ENCODE measurements at regions not wholly inside any gene's neighbourhood (a gene's known extent, or its start where the extent isn't known, plus 50 kb on each side); places are given as distances from the start of the nearest gene placed in this dataset.
"Not testable (repeated sequence)": the region's sequence is repeated elsewhere in the genome, so short reads cannot be mapped to it uniquely, and the experiment has no call there.

GRCh38 chr14:40345334-40345733 lies 913.1 kb upstream of the FBXO33 start:
- no peak for DNase-seq

- DNase-seq: no peak
Observed at GRCh38 chr14:40340708-40341107, 908.5 kb upstream of the FBXO33 start.

GRCh38 chr14:40336846-40337245 lies 904.6 kb upstream of the FBXO33 start:
- DNase-seq: no peak

- DNase-seq: not testable (repeated sequence)
Observed at GRCh38 chr14:40326519-40326918, 894.3 kb upstream of the FBXO33 start.

- no peak for DNase-seq
Observed at GRCh38 chr14:40318211-40318719, 886.0 kb upstream of the FBXO33 start.

DNA sequence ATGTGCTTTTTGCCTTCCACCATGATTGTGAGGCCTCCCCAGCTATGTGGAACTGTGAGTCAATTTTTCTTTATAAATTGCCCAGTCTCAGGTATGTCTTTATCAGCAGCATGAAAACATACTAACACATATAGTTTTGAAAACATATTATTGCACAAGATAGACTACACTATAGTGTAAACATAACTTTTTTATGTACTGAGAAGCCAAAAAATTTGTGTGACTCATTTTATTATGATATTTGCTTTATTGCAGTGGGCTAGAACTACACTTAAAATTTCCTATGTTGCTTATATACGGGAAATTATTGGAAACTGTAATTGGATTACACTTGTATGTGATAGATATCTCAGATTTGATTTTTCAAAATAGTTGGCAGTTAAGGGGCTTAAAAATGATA lies 885.5 kb upstream of the FBXO33 start:
- DNase-seq: no peak

DNA sequence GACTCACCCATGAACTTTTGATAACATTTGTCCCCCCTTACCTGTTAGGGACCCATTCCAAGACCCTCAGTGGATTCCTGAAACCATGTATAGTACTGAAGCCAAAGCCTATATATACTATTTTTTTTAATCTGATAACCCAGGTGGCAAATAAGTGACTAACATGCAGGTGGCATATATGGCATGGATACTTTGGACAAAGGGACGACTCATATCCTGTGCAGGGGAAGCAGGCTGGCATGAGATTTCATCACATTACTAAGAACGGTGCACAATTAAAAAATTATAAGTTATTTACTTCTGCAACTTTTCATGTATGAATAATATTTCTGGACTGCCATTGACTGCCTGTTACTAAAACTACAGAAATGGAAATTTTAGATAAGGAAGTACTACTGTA lies 880.1 kb upstream of the FBXO33 start:
- no peak for DNase-seq

- no peak for DNase-seq
Observed at GRCh38 chr14:40309124-40309523, 876.9 kb upstream of the FBXO33 start.

- DNase-seq: no peak
Observed at GRCh38 chr14:40308240-40308639, 876.0 kb upstream of the FBXO33 start.

GRCh38 chr14:40296821-40297220 lies 864.6 kb upstream of the FBXO33 start:
- no peak for DNase-seq

- no peak for DNase-seq
Observed at GRCh38 chr14:40292664-40293063, 860.4 kb upstream of the FBXO33 start.

DNA sequence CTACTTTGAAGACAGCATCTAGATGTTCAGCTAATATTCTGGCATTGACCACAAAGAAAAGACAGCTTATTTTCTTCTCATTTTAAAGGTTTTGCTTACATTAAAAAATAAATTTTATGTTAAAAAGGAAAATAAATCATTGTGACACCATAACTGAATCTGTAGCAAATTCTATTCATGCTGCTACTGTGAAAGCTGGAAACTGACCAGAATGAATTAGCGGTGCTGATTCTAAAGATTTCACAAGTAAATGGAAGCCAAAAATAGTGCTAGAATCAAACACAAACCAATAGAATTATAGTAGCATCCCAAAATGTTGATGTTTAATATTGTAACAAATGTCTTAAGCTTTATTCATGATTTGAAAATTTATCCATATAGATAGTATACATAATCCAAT lies 850.0 kb upstream of the FBXO33 start:
- no peak for DNase-seq

- DNase-seq: no peak
Observed at GRCh38 chr14:40280652-40281051, 848.4 kb upstream of the FBXO33 start.

DNA sequence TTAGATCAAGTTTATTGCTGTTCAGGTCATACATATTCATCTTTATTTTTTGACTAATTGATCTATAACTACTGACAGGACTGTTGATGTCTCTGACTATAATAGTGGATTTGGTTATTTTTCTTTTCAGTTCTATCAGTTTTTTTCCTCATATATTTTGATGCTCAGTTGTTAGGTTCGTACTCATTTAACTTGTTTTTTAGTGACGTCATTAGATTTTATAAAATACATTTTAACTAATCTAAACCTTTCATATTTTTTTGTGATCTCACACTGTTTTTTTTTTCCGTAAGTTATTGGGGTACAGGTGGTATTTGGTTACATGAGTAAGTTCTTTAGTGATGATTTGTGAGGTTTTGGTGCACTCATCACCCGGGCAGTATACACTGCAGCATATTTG lies 841.2 kb upstream of the FBXO33 start:
- DNase-seq: no peak

GRCh38 chr14:40271480-40271879 lies 839.2 kb upstream of the FBXO33 start:
- no peak for DNase-seq

GRCh38 chr14:40269436-40269835 lies 837.2 kb upstream of the FBXO33 start:
- no peak for DNase-seq

DNA sequence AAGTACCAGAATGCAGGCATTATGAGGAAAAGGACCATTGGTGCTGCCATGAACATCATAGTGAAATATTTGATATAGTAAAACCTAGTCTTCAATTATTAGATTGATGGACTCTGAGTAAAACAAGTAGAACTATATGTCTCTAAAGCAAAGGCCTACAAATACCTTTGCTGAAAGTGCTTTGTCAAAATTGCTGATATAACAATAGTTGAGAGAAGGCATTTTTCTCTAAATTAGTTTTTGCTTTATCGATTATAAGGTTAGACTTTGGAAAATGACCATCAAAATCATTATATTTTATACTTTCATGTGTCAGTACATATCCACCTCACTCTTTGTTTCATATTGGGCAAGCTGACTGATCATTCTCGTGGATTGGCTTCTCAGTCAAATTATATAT lies 836.0 kb upstream of the FBXO33 start:
- no peak for DNase-seq

- DNase-seq: no peak
Observed at GRCh38 chr14:40265096-40265495, 832.9 kb upstream of the FBXO33 start.

DNA sequence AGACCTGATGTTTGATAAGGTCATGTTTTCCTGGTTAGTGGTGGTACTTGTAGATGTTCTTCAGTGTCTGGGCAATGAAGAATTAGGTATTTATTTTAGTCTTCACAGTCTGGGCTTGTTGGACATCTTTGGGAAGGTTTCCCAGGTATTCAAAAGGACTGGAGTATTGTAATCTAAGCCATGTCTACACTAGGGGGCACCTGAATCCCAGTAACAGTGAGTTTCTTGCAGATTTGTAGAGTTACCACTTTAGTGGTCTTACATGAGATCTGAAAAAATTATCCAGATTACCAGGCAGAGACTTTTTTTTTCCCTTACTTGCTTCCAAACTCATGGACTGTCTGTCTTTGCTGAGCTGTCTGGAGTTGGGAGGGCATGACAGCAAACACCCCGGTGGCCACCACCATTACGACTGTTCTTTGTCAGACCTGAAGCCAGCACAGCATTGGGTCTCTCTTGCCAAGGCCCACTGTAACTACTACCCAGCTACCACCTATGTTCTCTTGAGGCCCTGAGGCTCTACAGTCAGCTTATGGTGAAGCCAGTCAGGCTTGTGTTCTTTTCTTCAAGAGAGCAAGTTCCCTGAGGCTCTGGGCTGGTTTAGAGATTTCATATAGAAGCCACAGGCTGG lies 820.7 kb upstream of the FBXO33 start:
- peak; percentile 5 for DNase-seq

DNA sequence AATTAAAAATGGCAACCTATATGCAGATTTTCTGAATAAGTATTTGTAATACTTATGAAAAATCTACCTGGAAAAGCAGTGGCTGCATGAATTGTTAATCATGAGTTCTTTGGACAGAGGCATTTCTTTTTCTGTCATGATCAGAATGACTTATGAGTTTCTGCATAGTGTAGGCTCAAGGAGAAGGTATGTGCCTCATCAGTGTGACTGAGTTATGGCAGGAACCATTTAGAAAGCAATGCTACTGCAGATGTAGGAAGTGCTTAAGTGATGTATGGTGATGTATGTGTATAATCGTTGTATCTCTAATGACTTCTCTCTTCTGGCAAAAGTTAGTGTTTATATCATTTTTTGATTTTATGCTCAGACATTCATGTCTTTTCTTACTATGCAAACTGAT lies 816.4 kb upstream of the FBXO33 start:
- no peak for DNase-seq

- DNase-seq: no peak
Observed at GRCh38 chr14:40240245-40240859, 808.1 kb upstream of the FBXO33 start.

DNA sequence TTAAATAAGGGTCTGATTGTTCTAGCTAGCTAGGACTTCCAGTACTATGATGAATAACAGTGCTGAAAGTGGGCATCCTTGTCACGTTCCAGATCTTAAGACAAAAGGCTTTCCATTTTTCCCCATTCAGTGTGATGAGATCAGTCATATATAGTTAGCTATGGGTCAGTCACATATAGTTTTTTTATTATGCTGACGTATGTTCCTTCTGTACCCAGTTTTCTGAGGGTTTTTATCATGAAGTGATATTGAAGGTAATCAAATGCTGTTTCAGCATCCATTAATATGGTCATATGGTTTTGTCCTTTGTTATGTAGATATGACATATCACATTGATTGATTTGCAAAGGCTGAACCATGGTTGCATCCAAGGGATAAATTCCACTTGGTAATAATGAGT lies 800.1 kb upstream of the FBXO33 start:
- no peak for DNase-seq

DNA sequence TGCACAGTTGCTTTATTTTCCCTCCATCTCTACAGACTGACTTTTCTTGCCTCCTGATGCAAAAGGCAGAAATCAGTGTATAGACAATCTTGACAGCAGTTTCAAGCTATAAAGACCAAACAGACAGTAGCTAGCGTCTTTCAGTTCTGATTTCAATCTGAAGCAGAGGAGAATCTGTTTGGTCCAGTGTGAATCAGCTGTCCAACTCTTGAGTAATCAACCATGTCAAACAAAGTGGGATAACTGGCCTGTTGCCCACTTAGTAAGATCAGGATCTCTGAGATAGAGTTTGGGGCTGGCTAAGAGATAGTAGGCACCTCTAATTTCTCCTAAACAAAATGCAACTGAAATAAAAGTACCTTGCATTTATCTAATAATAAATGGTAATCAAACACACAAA lies 797.4 kb upstream of the FBXO33 start:
- no peak for DNase-seq

- no peak for DNase-seq
Observed at GRCh38 chr14:40222996-40223395, 790.8 kb upstream of the FBXO33 start.

GRCh38 chr14:40221428-40221827 lies 789.2 kb upstream of the FBXO33 start:
- DNase-seq: no peak

All from NCI-H2171 treated with DMSO at 0.1 percent for 48 hours (cell line).